ENCODE measurements at regions not wholly inside any gene's neighbourhood (a gene's known extent, or its start where the extent isn't known, plus 50 kb on each side); places are given as distances from the start of the nearest gene placed in this dataset.

GRCh38 chr9:88676644-88677043, 141.7 kb downstream of the NXNL2 start:
- no peak overlapping the region for H3K4me3 ChIP-seq (ENCODE audit: insufficient read depth, low read depth, low read length)
- H3K27me3 Mint-ChIP-seq (ENCODE audit: low read depth, unreplicated experiment), result no peaks in the 10 kb centered on the region
- peaks cover 8% of the 10 kb centered on the region for H3K9me3 Mint-ChIP-seq (ENCODE audit: unreplicated experiment)
- TF ChIP-seq EZH2 (IDR thresholded peaks at IDR 0.05; ENCODE audit: insufficient read depth, low read length) (no peak), CTCF (IDR thresholded peaks at IDR 0.05; ENCODE audit: insufficient read depth, low read depth, low read length) (no peak)
- H3K79me2 ChIP-seq (ENCODE audit: insufficient read depth, low read length), result no peaks in the 10 kb centered on the region
- no peak for DNase-seq (ENCODE audit: low read depth)
- no peaks in the 10 kb centered on the region for H3K36me3 ChIP-seq (ENCODE audit: insufficient read depth, low read length)
- H3K9me3 ChIP-seq (ENCODE audit: insufficient read depth, low read depth, low read length), result no peaks in the 10 kb centered on the region
- H3K4me1 Mint-ChIP-seq (ENCODE audit: low read depth, unreplicated experiment), result no peaks in the 10 kb centered on the region
- no peak for FAIRE-seq
- H3K27me3 ChIP-seq (ENCODE audit: insufficient read depth, low read length), result no peaks in the 10 kb centered on the region
- no peak overlapping the region for H3K4me2 ChIP-seq (ENCODE audit: low read length)
- no peak overlapping the region for H3K27ac Mint-ChIP-seq (ENCODE audit: unreplicated experiment)
- H3K4me3 Mint-ChIP-seq (ENCODE audit: unreplicated experiment), result no peak overlapping the region
- peaks cover 6% of the 10 kb centered on the region for H3K4me1 ChIP-seq (ENCODE audit: insufficient read depth, low read length)
- no peaks in the 10 kb centered on the region for H4K20me1 ChIP-seq (ENCODE audit: insufficient read depth, low read length)
- no peak overlapping the region for H3K27ac ChIP-seq (ENCODE audit: low read depth, low read length)
- H3K36me3 Mint-ChIP-seq (ENCODE audit: low read depth, unreplicated experiment), result no peaks in the 10 kb centered on the region
- no peak overlapping the region for H3K9ac ChIP-seq (ENCODE audit: low read length)
- H2AFZ ChIP-seq (ENCODE audit: low read depth, low read length), result no peak overlapping the region

- no peaks in the 10 kb centered on the region for H3K79me2 ChIP-seq (ENCODE audit: insufficient read depth, low read length)
- H2AFZ ChIP-seq (ENCODE audit: low read depth, low read length), result no peak overlapping the region
- H3K4me3 ChIP-seq (ENCODE audit: insufficient read depth, low read depth, low read length), result no peak overlapping the region
- TF ChIP-seq CTCF (IDR thresholded peaks at IDR 0.05; ENCODE audit: insufficient read depth, low read depth, low read length) (no peak), EZH2 (IDR thresholded peaks at IDR 0.05; ENCODE audit: insufficient read depth, low read length) (no peak)
- FAIRE-seq (no peak), DNase-seq (ENCODE audit: low read depth) (no peak)
- Mint-ChIP-seq H3K4me3 (ENCODE audit: unreplicated experiment) (no peak overlapping the region), H3K4me1 (ENCODE audit: low read depth, unreplicated experiment) (no peaks in the 10 kb centered on the region), H3K9me3 (ENCODE audit: unreplicated experiment) (peaks cover 8% of the 10 kb centered on the region), H3K36me3 (ENCODE audit: low read depth, unreplicated experiment) (no peaks in the 10 kb centered on the region), H3K27me3 (ENCODE audit: low read depth, unreplicated experiment) (peaks cover 4% of the 10 kb centered on the region), H3K27ac (ENCODE audit: unreplicated experiment) (no peak overlapping the region)
- no peaks in the 10 kb centered on the region for H3K9me3 ChIP-seq (ENCODE audit: insufficient read depth, low read depth, low read length)
- no peaks in the 10 kb centered on the region for H3K36me3 ChIP-seq (ENCODE audit: insufficient read depth, low read length)
- no peak overlapping the region for H3K9ac ChIP-seq (ENCODE audit: low read length)
- no peak overlapping the region for H3K27ac ChIP-seq (ENCODE audit: low read depth, low read length)
- H3K4me2 ChIP-seq (ENCODE audit: low read length), result no peak overlapping the region
- no peaks in the 10 kb centered on the region for H4K20me1 ChIP-seq (ENCODE audit: insufficient read depth, low read length)
- H3K4me1 ChIP-seq (ENCODE audit: insufficient read depth, low read length), result peaks cover 6% of the 10 kb centered on the region
- H3K27me3 ChIP-seq (ENCODE audit: insufficient read depth, low read length), result no peaks in the 10 kb centered on the region
Measured at GRCh38 chr9:88678008-88678407, 143.0 kb downstream of the NXNL2 start.

GRCh38 chr9:88678431-88678830, 143.5 kb downstream of the NXNL2 start:
- no peak overlapping the region for H3K27ac Mint-ChIP-seq (ENCODE audit: unreplicated experiment)
- H3K4me3 ChIP-seq (ENCODE audit: insufficient read depth, low read depth, low read length), result no peak overlapping the region
- no peak overlapping the region for H3K9ac ChIP-seq (ENCODE audit: low read length)

More at GRCh38 chr9:88678431-88678830, 143.5 kb downstream of the NXNL2 start:
- H3K4me1 Mint-ChIP-seq (ENCODE audit: low read depth, unreplicated experiment), result no peaks in the 10 kb centered on the region
- DNase-seq (ENCODE audit: low read depth), result no peak
- H3K9me3 Mint-ChIP-seq (ENCODE audit: unreplicated experiment), result peaks cover 8% of the 10 kb centered on the region
- no peaks in the 10 kb centered on the region for H3K27me3 ChIP-seq (ENCODE audit: insufficient read depth, low read length)
- peaks cover 4% of the 10 kb centered on the region for H3K27me3 Mint-ChIP-seq (ENCODE audit: low read depth, unreplicated experiment)
- no peaks in the 10 kb centered on the region for H3K36me3 ChIP-seq (ENCODE audit: insufficient read depth, low read length)
- H2AFZ ChIP-seq (ENCODE audit: low read depth, low read length), result no peak overlapping the region
- peaks cover 6% of the 10 kb centered on the region for H3K4me1 ChIP-seq (ENCODE audit: insufficient read depth, low read length)
- TF ChIP-seq CTCF (IDR thresholded peaks at IDR 0.05; ENCODE audit: insufficient read depth, low read depth, low read length) (no peak), EZH2 (IDR thresholded peaks at IDR 0.05; ENCODE audit: insufficient read depth, low read length) (no peak)
- H3K79me2 ChIP-seq (ENCODE audit: insufficient read depth, low read length), result no peaks in the 10 kb centered on the region
- H4K20me1 ChIP-seq (ENCODE audit: insufficient read depth, low read length), result no peaks in the 10 kb centered on the region
- H3K4me2 ChIP-seq (ENCODE audit: low read length), result no peak overlapping the region
- H3K9me3 ChIP-seq (ENCODE audit: insufficient read depth, low read depth, low read length), result no peaks in the 10 kb centered on the region
- FAIRE-seq, result no peak
- no peak overlapping the region for H3K4me3 Mint-ChIP-seq (ENCODE audit: unreplicated experiment)
- H3K27ac ChIP-seq (ENCODE audit: low read depth, low read length), result no peak overlapping the region
- no peaks in the 10 kb centered on the region for H3K36me3 Mint-ChIP-seq (ENCODE audit: low read depth, unreplicated experiment)

Measured in astrocyte (in vitro differentiated cells and primary cell).